Mucosa of stomach (tissue), 1 donor: ENCODE measurements at regions not wholly inside any gene's neighbourhood (a gene's known extent, or its start where the extent isn't known, plus 50 kb on each side); places are given as distances from the start of the nearest gene placed in this dataset.
"Not testable (repeated sequence)": the region's sequence is repeated elsewhere in the genome, so short reads cannot be mapped to it uniquely, and the experiment has no call there.

ENCODE experiments used
- H3K27me3 ChIP-seq: one replicate; pipeline ENCODE4 v1.7.0; 2013; ENCODE audit warnings: mild to moderate bottlenecking, low read length; ENCODE audit not compliant: control insufficient read depth, insufficient read depth
- H3K36me3 ChIP-seq: one replicate; pipeline ENCODE4 v1.7.0; 2013; ENCODE audit warnings: low read length; ENCODE audit not compliant: control insufficient read depth, insufficient read depth
- H3K4me1 ChIP-seq: one replicate; pipeline ENCODE4 v1.7.0; 2013; ENCODE audit warnings: mild to moderate bottlenecking, low read length; ENCODE audit not compliant: control insufficient read depth, insufficient read depth
- H3K4me3 ChIP-seq: one replicate; pipeline ENCODE4 v1.7.0; 2013; ENCODE audit warnings: low read length
- H3K9ac ChIP-seq: one replicate; pipeline ENCODE4 v1.7.0; 2013; ENCODE audit warnings: mild to moderate bottlenecking, low read length, moderate library complexity
- H3K9me3 ChIP-seq: one replicate; pipeline ENCODE4 v1.7.0; 2013; ENCODE audit warnings: mild to moderate bottlenecking, low read length, moderate library complexity; ENCODE audit not compliant: control insufficient read depth
- donor health status: Pancreatic carcinoma.

GRCh38 chr12:91706466-91706865 is 439.2 kb downstream of the BTG1 start:
- no peak overlapping the region for H3K4me3 ChIP-seq
- no peak overlapping the region for H3K9ac ChIP-seq
- no peaks in the 10 kb centered on the region for H3K27me3 ChIP-seq

GRCh38 chr12:91704446-91704845 is 441.2 kb downstream of the BTG1 start:
- Histone ChIP-seq H3K9me3 (no peaks in the 10 kb centered on the region), H3K4me3 (no peak overlapping the region), H3K9ac (no peak overlapping the region), H3K4me1 (no peaks in the 10 kb centered on the region), H3K36me3 (no peaks in the 10 kb centered on the region), H3K27me3 (no peaks in the 10 kb centered on the region)

More at GRCh38 chr12:91706466-91706865, 439.2 kb downstream of the BTG1 start:
- no peaks in the 10 kb centered on the region for H3K9me3 ChIP-seq
- H3K36me3 ChIP-seq = no peaks in the 10 kb centered on the region
- H3K4me1 ChIP-seq = no peaks in the 10 kb centered on the region

- Histone ChIP-seq H3K9me3 (no peaks in the 10 kb centered on the region), H3K4me3 (no peak overlapping the region), H3K36me3 (no peaks in the 10 kb centered on the region), H3K9ac (no peak overlapping the region), H3K27me3 (no peaks in the 10 kb centered on the region), H3K4me1 (no peaks in the 10 kb centered on the region)
Measured at GRCh38 chr12:91703491-91704283, 442.0 kb downstream of the BTG1 start.

DNA sequence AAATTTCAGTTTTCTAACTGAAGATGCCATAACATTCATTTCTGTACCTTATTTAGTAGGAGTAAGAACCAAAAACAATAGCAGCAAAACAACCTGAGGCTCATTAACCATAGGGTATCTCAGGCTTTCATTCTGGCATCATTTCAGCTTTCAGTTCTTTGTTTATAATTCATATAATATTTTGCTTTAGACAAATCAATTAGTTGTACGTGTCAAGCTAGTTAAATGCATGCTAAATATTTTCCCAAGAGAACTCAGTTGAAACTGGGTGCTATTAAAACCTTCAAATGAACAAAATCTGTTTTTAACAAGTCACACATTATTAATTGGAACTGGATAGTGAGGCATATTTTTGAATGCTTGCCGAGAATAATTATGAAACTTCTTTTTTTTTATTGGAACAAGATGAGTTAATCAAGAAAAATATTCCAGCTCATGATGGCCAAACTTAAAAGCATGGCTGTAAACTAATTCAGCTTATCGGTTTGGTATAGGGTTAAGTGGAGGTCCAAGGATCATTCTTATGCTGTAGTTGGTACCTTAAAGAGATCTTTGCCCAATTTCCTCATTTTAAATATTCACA is 442.7 kb downstream of the BTG1 start:
- no peaks in the 10 kb centered on the region for H3K4me1 ChIP-seq
- no peaks in the 10 kb centered on the region for H3K36me3 ChIP-seq

DNA sequence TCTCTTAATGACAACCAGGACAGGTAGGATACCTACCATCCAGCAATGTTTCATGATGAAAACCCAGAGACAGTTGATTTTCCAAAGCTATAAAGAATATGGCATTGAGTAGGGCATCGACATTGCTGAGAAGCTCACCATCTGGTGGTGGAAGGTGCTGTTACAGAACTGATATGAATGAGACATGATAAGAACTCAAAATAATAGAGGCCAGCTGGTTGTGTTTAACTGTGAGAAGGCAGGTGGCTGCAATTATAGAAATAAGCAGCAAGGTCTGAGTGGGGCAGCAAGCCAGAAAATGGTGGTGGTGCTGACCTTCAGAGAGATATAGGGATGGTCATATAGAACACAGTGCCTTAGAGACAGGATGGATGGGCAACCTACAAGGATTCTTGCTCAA is 449.7 kb downstream of the BTG1 start:
- H3K36me3 ChIP-seq = no peaks in the 10 kb centered on the region
- H3K9ac ChIP-seq = no peak overlapping the region
- no peaks in the 10 kb centered on the region for H3K9me3 ChIP-seq
- no peaks in the 10 kb centered on the region for H3K4me1 ChIP-seq
- H3K27me3 ChIP-seq = no peaks in the 10 kb centered on the region
- H3K4me3 ChIP-seq = no peak overlapping the region

More for the DNA sequence above, 442.7 kb downstream of the BTG1 start:
- H3K9me3 ChIP-seq = no peaks in the 10 kb centered on the region
- H3K9ac ChIP-seq = no peak overlapping the region
- H3K4me3 ChIP-seq = no peak overlapping the region
- no peaks in the 10 kb centered on the region for H3K27me3 ChIP-seq

GRCh38 chr12:91695406-91695805 is 450.2 kb downstream of the BTG1 start:
- not testable (repeated sequence) for H3K27me3 ChIP-seq, H3K36me3 ChIP-seq, H3K9me3 ChIP-seq, H3K4me3 ChIP-seq, H3K9ac ChIP-seq, H3K4me1 ChIP-seq

DNA sequence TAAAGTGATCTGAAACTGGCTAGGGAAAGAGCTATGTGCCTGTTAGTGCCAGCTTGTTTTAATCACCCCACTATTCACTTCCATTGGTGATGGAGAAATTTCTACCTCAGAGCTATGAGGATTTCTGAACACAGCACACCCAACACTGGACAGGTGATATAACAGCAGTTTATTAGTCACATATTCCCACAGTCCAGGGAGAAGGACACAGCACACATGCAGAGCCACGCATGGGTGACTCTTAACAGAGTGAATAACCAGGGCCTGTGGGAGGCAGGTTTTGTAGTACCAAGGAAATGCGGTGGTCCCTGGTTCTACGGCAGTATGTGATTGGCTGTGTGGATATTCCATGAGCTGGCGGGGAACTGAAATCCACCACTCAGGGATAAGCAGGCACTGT is 455.1 kb downstream of the BTG1 start:
- Histone ChIP-seq H3K9me3 (no peaks in the 10 kb centered on the region), H3K4me3 (no peak overlapping the region), H3K27me3 (no peaks in the 10 kb centered on the region)

GRCh38 chr12:91687052-91688017 is 458.3 kb downstream of the BTG1 start:
- no peaks in the 10 kb centered on the region for H3K4me1 ChIP-seq
- H3K36me3 ChIP-seq = no peaks in the 10 kb centered on the region
- H3K4me3 ChIP-seq = no peak overlapping the region
- H3K9ac ChIP-seq = no peak overlapping the region
- H3K27me3 ChIP-seq = no peaks in the 10 kb centered on the region
- H3K9me3 ChIP-seq = no peaks in the 10 kb centered on the region

More for the DNA sequence above, 455.1 kb downstream of the BTG1 start:
- Histone ChIP-seq H3K36me3 (no peaks in the 10 kb centered on the region), H3K9ac (no peak overlapping the region), H3K4me1 (no peaks in the 10 kb centered on the region)

- Histone ChIP-seq H3K9me3 (no peaks in the 10 kb centered on the region), H3K27me3 (no peaks in the 10 kb centered on the region), H3K4me3 (no peak overlapping the region), H3K36me3 (no peaks in the 10 kb centered on the region), H3K4me1 (no peaks in the 10 kb centered on the region), H3K9ac (no peak overlapping the region)
Measured at GRCh38 chr12:91685917-91686316, 459.7 kb downstream of the BTG1 start.

- Histone ChIP-seq H3K4me3 (no peak overlapping the region), H3K9me3 (no peaks in the 10 kb centered on the region), H3K9ac (no peak overlapping the region), H3K4me1 (no peaks in the 10 kb centered on the region), H3K36me3 (no peaks in the 10 kb centered on the region), H3K27me3 (no peaks in the 10 kb centered on the region)
Measured at GRCh38 chr12:91681751-91682150, 463.9 kb downstream of the BTG1 start.

DNA sequence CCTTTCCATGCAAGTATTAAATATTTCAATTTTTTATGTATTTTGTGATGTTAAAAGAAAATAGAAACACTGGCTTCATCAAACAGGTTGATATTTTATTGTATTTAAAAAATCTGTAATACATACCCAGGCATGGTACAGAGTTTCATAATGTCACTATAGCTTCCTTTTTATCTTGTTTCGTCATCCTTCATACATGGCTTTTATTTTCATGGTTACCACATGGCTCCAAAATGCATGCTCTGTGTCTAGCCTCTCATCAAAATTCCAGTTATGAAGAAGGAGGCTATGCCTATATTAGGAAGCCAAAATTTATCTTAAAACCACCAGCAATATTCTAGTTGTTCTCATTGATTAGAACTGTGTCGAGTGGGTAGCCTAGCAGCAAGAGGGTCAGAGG is 464.8 kb downstream of the BTG1 start:
- no peak overlapping the region for H3K9ac ChIP-seq
- no peak overlapping the region for H3K4me3 ChIP-seq
- no peaks in the 10 kb centered on the region for H3K27me3 ChIP-seq
- H3K4me1 ChIP-seq = no peaks in the 10 kb centered on the region
- H3K9me3 ChIP-seq = no peaks in the 10 kb centered on the region
- H3K36me3 ChIP-seq = no peaks in the 10 kb centered on the region

- H3K9ac ChIP-seq = no peak overlapping the region
- H3K9me3 ChIP-seq = no peaks in the 10 kb centered on the region
- H3K4me1 ChIP-seq = no peaks in the 10 kb centered on the region
- H3K27me3 ChIP-seq = no peaks in the 10 kb centered on the region
- no peak overlapping the region for H3K4me3 ChIP-seq
- H3K36me3 ChIP-seq = no peaks in the 10 kb centered on the region
Measured at GRCh38 chr12:91677556-91677955, 468.1 kb downstream of the BTG1 start.
